ENCODE measurements at regions not wholly inside any gene's neighbourhood (a gene's known extent, or its start where the extent isn't known, plus 50 kb on each side); places are given as distances from the start of the nearest gene placed in this dataset.

DNA sequence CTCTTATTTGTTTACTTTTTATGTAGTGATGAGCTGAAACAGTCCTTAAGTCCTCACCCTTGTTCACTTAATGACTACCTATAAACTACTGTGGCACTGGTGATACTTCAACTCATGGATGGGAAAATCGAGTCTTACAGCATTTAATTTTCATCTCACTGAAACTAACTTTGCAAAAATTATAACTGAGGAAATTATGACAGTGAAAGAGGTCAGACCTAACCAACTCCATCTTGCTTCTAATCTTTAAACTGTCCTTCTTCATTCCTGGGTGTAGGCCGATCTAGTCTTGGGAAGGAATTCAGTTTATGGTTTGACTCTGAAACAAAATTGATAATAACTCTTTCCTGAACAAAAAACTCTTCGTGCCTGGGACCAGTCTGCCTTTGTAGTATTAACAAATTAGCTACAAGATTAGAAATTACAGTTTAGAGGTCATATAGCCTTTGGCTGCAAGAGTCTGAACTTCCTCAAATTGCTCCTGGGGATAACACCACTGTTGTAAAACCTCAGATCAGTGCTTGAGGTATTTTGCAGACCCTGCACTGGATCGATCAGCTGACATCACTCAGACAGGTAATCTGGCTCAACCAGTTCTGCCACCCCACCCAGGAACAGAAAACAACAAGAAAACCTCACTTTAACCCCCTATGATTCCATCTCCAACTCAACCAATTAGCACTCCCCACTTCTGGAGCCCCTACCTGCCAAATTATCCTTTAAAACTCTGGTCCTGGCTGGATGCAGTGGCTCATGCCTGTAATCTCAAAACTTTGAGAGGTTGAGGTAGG lies 995.7 kb upstream of the PRKX start:
- no peaks in the 10 kb centered on the region for H3K9me3 Mint-ChIP-seq
- no peaks in the 10 kb centered on the region for H3K27me3 Mint-ChIP-seq (ENCODE audit: low read depth)
- H3K36me3 Mint-ChIP-seq (ENCODE audit: insufficient read depth): no peaks in the 10 kb centered on the region
- DNase-seq: no peak
- no peak overlapping the region for H3K4me3 Mint-ChIP-seq
- ATAC-seq: no peak
- H3K4me1 Mint-ChIP-seq (ENCODE audit: low read depth): peaks cover 1% of the 10 kb centered on the region

DNA sequence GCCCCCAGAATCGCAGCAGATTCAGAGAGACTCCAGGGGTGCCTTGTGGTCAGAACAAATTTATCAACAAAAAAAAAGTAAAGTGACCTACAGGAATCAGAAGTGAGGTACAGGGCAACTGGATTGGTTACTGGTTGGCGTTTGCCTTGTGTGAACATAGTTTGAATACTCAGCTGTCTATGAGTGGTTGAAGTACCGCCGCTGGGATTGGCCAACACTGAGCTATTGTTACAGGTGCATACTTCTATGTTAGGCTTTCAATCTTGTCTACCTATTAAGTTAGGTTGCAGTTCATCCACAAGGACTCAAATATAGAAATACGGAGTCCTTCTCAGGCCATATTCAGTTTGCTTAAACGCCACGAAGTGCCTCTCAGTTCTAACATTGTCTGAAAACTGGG lies 993.5 kb upstream of the PRKX start:
- DNase-seq (no peak), ATAC-seq (no peak)
- Mint-ChIP-seq H3K4me1 (ENCODE audit: low read depth) (peaks cover 1% of the 10 kb centered on the region), H3K36me3 (ENCODE audit: insufficient read depth) (no peaks in the 10 kb centered on the region), H3K27me3 (ENCODE audit: low read depth) (no peaks in the 10 kb centered on the region), H3K9me3 (no peaks in the 10 kb centered on the region), H3K4me3 (no peak overlapping the region)

GRCh38 chrX:4690521-4690920 lies 977.1 kb upstream of the PRKX start:
- Mint-ChIP-seq H3K27me3 (ENCODE audit: low read depth) (no peaks in the 10 kb centered on the region), H3K4me3 (no peak overlapping the region), H3K9me3 (no peaks in the 10 kb centered on the region), H3K4me1 (ENCODE audit: low read depth) (no peaks in the 10 kb centered on the region), H3K36me3 (ENCODE audit: insufficient read depth) (no peaks in the 10 kb centered on the region)
- ATAC-seq (no peak), DNase-seq (no peak)

DNA sequence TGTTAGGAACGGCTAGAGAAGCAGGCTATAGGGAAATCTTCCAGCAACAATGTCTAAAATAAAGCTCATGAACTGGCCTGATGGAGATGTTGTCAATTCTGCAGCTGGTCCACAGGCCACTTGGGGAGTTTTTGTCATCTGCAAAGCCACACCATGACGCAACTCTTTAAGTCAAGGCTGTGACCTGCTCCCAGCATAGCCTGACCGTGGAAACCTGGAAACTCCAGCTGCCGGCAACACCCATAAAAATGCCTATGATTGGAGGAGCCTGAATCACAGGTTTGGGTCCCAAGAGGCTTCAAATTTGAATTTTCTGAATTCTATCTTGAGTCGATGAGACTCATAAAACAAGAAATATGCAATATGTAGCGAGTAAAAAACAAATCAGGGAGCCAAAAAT lies 969.2 kb upstream of the PRKX start:
- no peak for DNase-seq
- H3K4me1 Mint-ChIP-seq (ENCODE audit: low read depth): no peaks in the 10 kb centered on the region
- H3K9me3 Mint-ChIP-seq: peaks cover 3% of the 10 kb centered on the region
- H3K36me3 Mint-ChIP-seq (ENCODE audit: insufficient read depth): no peaks in the 10 kb centered on the region
- H3K27me3 Mint-ChIP-seq (ENCODE audit: low read depth): no peaks in the 10 kb centered on the region
- no peak overlapping the region for H3K4me3 Mint-ChIP-seq
- ATAC-seq: no peak

DNA sequence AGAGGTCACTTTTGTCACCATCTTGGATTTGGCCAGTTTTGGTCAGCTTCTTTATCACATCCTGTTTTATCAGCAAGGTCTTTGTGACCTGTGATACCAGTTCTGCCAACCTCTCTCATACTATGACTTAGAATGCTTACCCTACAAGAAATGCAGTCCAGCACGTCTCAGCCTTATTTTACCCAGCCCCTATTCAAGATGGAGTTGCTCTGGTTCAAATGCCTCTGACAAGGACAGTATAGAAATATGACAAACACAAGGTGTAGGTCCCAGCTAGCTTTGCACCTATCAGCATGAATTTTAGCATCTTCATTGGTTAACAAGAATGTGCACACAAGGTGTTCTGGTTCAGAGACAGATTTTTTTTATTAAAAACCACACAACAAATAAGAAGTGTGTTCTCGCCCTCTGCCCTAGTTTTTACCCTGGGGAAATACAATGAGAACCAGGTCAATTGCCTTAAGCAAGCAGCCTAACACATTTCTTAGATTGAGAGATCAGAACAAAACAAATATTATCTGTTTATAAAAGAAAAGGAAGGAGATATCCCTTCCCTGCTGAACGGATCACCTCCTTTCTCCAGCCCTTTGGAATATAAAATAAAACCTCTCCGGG lies 962.3 kb upstream of the PRKX start:
- no peaks in the 10 kb centered on the region for H3K27me3 Mint-ChIP-seq (ENCODE audit: low read depth)
- H3K36me3 Mint-ChIP-seq (ENCODE audit: insufficient read depth): no peaks in the 10 kb centered on the region

GRCh38 chrX:4674028-4674782 lies 960.8 kb upstream of the PRKX start:
- ATAC-seq: no peak
- Mint-ChIP-seq H3K27me3 (ENCODE audit: low read depth) (no peaks in the 10 kb centered on the region), H3K4me3 (no peak overlapping the region), H3K4me1 (ENCODE audit: low read depth) (no peaks in the 10 kb centered on the region), H3K36me3 (ENCODE audit: insufficient read depth) (no peaks in the 10 kb centered on the region), H3K9me3 (peaks cover 6% of the 10 kb centered on the region)
- no peak for DNase-seq

More for the DNA sequence above, 962.3 kb upstream of the PRKX start:
- no peak for DNase-seq
- H3K9me3 Mint-ChIP-seq: peaks cover 6% of the 10 kb centered on the region
- H3K4me1 Mint-ChIP-seq (ENCODE audit: low read depth): no peaks in the 10 kb centered on the region
- no peak for ATAC-seq
- H3K4me3 Mint-ChIP-seq: no peak overlapping the region

DNA sequence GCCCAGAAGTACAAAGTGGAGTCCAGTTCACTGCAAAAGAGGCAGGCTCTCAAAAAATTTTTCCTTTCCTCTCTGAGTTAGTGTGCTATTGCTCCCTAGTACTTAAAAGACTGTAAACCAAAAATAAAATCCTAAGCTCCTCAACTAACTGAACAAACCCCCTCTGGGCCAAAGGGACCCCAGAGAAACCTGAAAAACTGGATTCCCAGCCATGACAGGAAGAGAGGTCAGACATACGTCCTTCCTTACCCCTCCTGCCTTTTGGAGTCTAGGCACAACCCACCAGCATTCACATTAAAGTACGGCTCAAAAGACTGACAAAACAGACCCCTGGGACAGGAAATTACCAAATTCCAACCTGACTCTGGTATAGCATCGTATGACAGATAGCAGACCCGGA lies 957.9 kb upstream of the PRKX start:
- DNase-seq (no peak), ATAC-seq (no peak)
- no peaks in the 10 kb centered on the region for H3K4me1 Mint-ChIP-seq (ENCODE audit: low read depth)
- no peak overlapping the region for H3K4me3 Mint-ChIP-seq
- peaks cover 6% of the 10 kb centered on the region for H3K9me3 Mint-ChIP-seq
- no peaks in the 10 kb centered on the region for H3K36me3 Mint-ChIP-seq (ENCODE audit: insufficient read depth)
- H3K27me3 Mint-ChIP-seq (ENCODE audit: low read depth): no peaks in the 10 kb centered on the region

DNA sequence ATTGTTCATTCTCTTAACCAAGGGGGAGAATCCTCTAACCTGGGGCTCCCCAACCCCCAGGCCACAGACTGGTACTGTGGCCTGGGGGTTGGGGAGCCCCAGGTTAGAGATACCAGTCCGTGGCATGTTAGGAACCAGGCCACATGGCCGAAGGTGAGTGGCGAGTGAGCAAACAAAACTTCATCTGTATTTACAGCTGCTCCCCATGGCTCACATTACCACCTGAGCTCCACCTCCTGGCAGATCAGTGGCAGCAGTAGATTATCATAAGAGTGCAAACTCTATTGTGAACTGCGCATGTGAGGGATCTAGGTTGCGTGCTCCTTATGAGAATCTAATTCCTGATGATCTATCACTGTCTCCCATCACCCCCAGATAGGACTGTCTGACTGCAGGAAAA lies 957.2 kb upstream of the PRKX start:
- H3K27me3 Mint-ChIP-seq (ENCODE audit: low read depth): no peaks in the 10 kb centered on the region
- no peaks in the 10 kb centered on the region for H3K4me1 Mint-ChIP-seq (ENCODE audit: low read depth)
- H3K9me3 Mint-ChIP-seq: peaks cover 6% of the 10 kb centered on the region
- no peaks in the 10 kb centered on the region for H3K36me3 Mint-ChIP-seq (ENCODE audit: insufficient read depth)
- ATAC-seq: no peak
- DNase-seq: no peak
- H3K4me3 Mint-ChIP-seq: no peak overlapping the region

- ATAC-seq (no peak), DNase-seq (no peak)
- peaks cover 6% of the 10 kb centered on the region for H3K9me3 Mint-ChIP-seq
- no peak overlapping the region for H3K4me3 Mint-ChIP-seq
- H3K4me1 Mint-ChIP-seq (ENCODE audit: low read depth): no peaks in the 10 kb centered on the region
- no peaks in the 10 kb centered on the region for H3K27me3 Mint-ChIP-seq (ENCODE audit: low read depth)
- no peaks in the 10 kb centered on the region for H3K36me3 Mint-ChIP-seq (ENCODE audit: insufficient read depth)
These were observed 955.5 kb upstream of the PRKX start for GRCh38 chrX:4668802-4669536.

DNA sequence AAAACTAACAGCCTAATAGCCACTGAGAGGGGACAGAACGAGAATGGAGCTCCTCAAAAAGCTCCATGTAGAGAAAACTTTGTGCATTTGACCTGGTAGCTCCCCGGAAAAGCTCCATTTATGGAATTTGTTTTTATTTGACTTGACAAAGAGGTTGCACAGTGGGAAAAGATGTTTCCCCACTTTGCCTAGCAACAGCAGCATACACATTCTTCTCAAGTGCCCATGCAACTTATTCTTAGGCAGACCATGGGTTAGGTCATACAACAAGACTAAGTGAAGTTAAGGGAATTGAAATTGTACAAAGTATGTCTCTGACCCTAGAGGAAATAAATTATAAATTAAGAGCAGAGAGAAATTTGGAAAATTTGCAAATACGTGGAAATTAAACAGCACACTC lies 949.6 kb upstream of the PRKX start:
- no peaks in the 10 kb centered on the region for H3K36me3 Mint-ChIP-seq (ENCODE audit: insufficient read depth)
- no peak overlapping the region for H3K4me3 Mint-ChIP-seq
- peaks cover 5% of the 10 kb centered on the region for H3K9me3 Mint-ChIP-seq
- H3K4me1 Mint-ChIP-seq (ENCODE audit: low read depth): no peaks in the 10 kb centered on the region
- ATAC-seq (no peak), DNase-seq (no peak)
- no peaks in the 10 kb centered on the region for H3K27me3 Mint-ChIP-seq (ENCODE audit: low read depth)

- H3K36me3 Mint-ChIP-seq (ENCODE audit: insufficient read depth): no peaks in the 10 kb centered on the region
- peaks cover 5% of the 10 kb centered on the region for H3K9me3 Mint-ChIP-seq
- H3K4me1 Mint-ChIP-seq (ENCODE audit: low read depth): no peaks in the 10 kb centered on the region
- H3K27me3 Mint-ChIP-seq (ENCODE audit: low read depth): no peaks in the 10 kb centered on the region
- H3K4me3 Mint-ChIP-seq: no peak overlapping the region
- DNase-seq (no peak), ATAC-seq (no peak)
These were observed 948.3 kb upstream of the PRKX start for GRCh38 chrX:4661771-4662170.

DNA sequence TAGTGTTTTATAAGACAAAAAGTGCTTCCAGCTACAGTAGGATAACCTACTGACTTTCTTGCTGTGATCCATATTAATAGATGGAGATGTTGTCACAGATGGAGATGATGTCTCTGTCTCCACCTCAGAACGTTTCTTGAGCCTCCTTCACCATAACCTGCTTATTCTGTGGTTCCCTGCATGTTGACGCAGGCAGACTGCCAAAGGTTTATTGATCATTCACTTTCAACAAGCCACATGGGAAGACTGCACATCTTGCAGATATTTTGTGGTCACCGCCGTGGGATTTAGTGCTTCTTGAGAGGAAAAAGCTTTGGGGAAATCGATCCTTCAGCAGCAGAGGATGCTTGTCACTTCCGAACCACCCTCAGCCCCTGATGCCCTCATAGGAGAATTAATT lies 943.0 kb upstream of the PRKX start:
- Mint-ChIP-seq H3K9me3 (peaks cover 5% of the 10 kb centered on the region), H3K27me3 (ENCODE audit: low read depth) (no peaks in the 10 kb centered on the region), H3K4me1 (ENCODE audit: low read depth) (no peaks in the 10 kb centered on the region), H3K36me3 (ENCODE audit: insufficient read depth) (no peaks in the 10 kb centered on the region), H3K4me3 (no peak overlapping the region)
- no peak for DNase-seq
- ATAC-seq: no peak

DNA sequence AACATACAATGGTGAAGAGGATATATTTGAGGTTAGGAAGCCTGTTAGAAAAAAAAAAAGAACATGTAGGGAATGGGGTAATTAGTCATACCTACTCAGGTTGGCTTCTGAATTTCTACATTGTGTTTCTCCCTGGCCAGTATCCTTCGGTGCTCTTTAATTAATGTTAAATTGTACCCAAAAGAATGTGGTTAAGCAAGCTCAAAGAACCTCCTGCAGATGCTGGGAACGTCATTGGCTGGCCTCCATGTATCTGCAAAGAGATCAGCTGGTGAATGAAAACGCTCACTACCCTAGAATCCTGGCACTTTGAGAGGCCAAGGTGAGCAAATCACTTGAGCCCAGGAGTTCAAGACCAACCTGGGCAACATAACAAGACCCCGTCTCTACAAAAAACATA lies 942.3 kb upstream of the PRKX start:
- H3K4me1 Mint-ChIP-seq (ENCODE audit: low read depth): no peaks in the 10 kb centered on the region
- peaks cover 5% of the 10 kb centered on the region for H3K9me3 Mint-ChIP-seq
- ATAC-seq: no peak

GRCh38 chrX:4642114-4642513 lies 928.7 kb upstream of the PRKX start:
- Mint-ChIP-seq H3K4me3 (no peak overlapping the region), H3K27me3 (ENCODE audit: low read depth) (no peaks in the 10 kb centered on the region), H3K4me1 (ENCODE audit: low read depth) (no peaks in the 10 kb centered on the region), H3K36me3 (ENCODE audit: insufficient read depth) (no peaks in the 10 kb centered on the region), H3K9me3 (no peaks in the 10 kb centered on the region)
- DNase-seq (no peak), ATAC-seq (no peak)

More for the DNA sequence above, 942.3 kb upstream of the PRKX start:
- Mint-ChIP-seq H3K4me3 (no peak overlapping the region), H3K36me3 (ENCODE audit: insufficient read depth) (no peaks in the 10 kb centered on the region), H3K27me3 (ENCODE audit: low read depth) (no peaks in the 10 kb centered on the region)
- no peak for DNase-seq
